COR-L47 (cell line): ENCODE measurements at regions not wholly inside any gene's neighbourhood (a gene's known extent, or its start where the extent isn't known, plus 50 kb on each side); places are given as distances from the start of the nearest gene placed in this dataset.
A peak's percentile ranks its signal among the peaks of the same experiment; 100 is the strongest.

ENCODE experiments used
- DNase-seq: peaks from one replicate; lab custom pipeline; 2025; lab: John Stamatoyannopoulos, UW

GRCh38 chr4:11748164-11748872, 319.6 kb upstream of the HS3ST1 start:
- peak; percentile 33 for DNase-seq

DNA sequence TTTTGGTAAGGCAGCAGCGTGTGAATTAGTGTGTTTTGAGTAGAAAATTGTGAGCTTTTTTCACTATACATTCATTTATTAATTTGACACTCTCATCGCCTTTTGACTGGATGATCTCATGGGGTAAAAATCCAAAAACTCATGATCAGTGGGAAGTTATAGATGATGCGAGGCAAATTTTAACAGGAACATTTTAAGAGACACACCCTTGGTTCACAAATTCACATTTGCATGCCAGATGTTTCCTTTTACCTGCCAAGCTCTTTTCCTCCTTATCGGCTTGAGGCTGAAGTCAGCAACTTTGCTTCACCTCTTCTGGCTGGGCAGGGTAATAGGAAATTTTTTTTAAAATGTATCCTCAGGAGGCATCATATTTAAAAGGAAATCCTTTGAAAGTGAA, 318.0 kb upstream of the HS3ST1 start:
- DNase-seq = no peak

DNA sequence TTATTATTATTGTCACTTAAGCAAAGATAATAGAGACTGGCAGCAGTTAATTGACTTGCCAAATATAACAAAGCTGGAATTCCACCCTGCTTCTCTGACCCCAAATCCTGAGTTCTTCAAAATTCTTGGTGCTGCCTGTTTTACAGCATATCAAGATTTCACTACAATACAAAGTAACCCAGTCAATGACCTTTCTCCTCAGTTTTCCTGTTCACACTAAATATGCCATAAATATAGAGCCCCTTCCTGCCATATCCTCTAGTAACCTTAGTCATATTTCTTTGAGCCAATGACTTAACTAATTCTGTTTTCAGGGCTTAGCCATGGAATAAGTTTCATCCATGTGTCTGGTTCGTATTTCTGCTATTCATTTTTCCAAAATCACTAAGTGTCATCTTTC, 315.3 kb upstream of the HS3ST1 start:
- DNase-seq = no peak

- DNase-seq = no peak
Measured at GRCh38 chr4:11743236-11743635, 314.5 kb upstream of the HS3ST1 start.

- DNase-seq = no peak
Measured at GRCh38 chr4:11741190-11741652, 312.5 kb upstream of the HS3ST1 start.

DNA sequence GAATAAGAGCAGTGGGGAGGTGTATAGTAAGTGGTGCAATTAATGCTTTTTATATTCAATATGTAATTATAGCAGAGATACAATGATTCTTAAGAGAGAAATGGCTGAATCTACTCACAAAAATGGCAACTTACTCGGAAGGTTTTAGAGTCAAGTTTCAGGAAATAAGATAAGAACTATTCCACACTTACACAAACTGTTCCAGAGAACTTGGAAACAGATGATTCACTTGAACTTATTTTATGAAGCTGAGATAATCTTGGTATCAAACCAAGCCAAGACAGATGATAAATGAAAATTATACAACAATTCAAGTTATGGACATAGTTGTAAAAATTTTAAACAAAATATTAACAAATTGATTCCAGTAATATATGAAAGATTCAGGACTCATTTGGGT, 311.3 kb upstream of the HS3ST1 start:
- no peak for DNase-seq

DNA sequence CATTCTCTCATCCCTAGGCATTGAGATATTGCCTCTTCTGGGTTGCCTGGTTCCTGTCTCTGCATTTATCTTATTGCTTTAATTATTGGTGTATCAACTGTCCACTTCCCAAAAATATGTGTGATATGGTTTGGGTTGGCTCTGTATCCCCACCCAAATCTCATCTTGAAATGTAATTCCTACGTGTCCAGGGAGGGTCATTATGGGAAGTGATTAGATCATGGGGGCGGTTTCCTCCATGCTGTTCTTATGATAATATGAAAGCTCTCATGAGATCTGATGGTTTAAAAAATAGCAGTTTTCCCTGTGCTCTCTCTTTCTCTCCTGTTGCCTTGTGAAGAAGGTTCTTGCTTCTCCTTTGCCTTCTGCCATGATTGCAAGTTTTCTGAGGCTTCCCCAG, 308.3 kb upstream of the HS3ST1 start:
- no peak for DNase-seq

DNA sequence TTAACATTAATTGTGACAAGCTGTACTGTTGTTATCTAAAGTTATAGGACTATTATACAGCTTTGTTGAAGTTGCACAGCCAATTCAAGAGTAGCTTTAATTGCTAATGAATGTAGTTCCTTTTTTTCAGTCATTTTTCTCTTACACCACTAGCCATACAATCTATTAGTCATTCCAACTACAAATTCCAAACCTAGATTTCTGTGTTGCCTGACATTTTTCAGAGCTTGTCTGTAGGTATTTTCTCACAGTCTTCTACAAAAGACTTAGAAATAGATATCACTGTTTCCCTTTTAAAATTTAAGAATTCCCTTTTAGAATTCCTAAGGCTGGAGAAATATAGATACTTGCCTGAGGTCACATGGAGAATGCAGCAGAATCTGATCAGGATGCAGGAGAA, 307.0 kb upstream of the HS3ST1 start:
- DNase-seq = no peak

DNA sequence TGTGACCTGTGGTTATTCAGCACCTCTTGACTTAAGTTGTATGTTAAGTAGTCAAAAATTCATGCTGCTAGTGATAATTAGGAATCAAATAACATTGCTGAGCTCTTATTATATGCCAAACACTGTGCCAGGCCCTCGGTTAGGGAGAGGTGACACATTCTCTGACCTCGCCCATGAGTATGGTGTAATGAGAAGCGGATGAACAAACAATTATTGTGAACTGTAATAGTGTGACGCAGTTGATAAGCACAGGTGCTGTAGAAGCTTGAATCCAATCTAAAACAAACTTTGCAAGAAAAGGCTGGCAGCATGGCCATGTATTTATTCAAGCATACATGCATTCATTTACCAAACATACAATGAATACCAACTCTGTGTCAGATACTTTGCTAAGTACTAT, 303.5 kb upstream of the HS3ST1 start:
- DNase-seq = no peak

GRCh38 chr4:11730545-11730944, 301.9 kb upstream of the HS3ST1 start:
- DNase-seq = no peak

GRCh38 chr4:11729548-11729947, 300.9 kb upstream of the HS3ST1 start:
- no peak for DNase-seq

DNA sequence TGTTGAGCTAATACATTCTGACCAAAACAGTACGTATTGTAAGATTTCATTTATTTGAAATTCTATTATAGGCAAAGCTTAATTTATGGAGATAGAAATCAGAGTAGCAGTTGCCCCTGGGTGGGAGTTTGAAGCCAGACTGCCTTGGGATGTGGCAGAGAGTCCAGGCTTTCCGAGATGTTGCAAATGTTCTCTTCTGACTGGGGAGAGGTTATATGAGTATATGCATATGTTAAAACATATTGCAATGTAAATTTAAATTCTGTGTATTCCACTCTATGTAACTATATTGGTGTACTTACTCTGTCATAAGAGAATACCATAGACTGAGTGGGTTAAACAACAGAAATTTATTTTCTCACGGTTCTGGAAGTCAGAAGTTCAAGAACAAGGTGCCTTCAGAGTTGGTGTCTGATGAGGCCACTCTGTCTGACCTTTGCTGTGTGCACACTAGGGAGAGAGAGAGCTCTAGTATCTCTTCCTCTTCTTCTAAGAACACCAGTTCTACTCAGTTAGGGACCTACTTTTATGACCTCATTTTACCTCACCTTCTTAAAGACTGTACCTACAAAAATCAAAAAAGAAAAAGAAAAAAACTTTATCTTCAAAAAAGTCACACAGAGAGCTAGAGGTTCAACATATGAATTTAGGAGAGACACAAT, 299.3 kb upstream of the HS3ST1 start:
- no peak for DNase-seq

- DNase-seq = no peak
Measured at GRCh38 chr4:11724731-11725130, 296.0 kb upstream of the HS3ST1 start.

DNA sequence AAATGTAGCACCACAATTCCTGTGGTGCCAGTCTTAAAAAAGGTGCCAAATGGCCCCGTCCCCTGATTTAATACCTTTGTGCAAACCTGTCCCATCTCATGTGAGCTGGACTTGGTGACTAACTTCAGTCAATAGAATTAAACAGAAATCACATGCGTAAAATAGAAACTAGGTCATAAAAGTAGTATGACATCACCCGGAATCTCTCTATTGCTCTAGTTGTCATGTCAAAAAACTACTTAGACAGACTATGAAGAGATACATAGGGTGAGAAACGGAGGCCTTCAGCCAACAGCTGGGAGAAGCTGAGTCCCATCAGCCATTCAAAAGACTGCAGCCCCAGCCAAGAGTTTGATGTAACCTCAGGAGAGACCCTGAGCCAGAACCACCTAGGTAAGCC, 293.5 kb upstream of the HS3ST1 start:
- no peak for DNase-seq

- peak; percentile 26 for DNase-seq
Measured at GRCh38 chr4:11720292-11720691, 291.6 kb upstream of the HS3ST1 start.

DNA sequence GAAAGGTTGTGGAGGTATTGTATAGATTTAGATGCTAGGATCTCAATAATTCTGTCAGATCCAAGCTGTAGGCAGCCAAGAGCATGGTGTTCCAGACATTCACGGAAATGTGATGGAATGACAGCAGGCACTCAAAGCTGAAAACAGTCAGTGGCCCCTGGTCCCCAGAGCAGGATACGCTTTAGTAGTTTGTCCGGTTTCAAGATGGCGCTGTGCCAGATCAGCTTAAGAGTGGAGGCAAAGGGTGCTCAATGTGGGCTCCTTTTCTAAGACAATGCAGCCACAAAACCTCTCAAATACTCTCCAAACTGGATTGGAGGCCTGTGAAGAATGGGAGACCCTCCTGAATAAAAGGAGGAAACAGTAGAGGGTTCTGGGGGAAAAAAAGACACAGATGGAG, 291.2 kb upstream of the HS3ST1 start:
- no peak for DNase-seq

DNA sequence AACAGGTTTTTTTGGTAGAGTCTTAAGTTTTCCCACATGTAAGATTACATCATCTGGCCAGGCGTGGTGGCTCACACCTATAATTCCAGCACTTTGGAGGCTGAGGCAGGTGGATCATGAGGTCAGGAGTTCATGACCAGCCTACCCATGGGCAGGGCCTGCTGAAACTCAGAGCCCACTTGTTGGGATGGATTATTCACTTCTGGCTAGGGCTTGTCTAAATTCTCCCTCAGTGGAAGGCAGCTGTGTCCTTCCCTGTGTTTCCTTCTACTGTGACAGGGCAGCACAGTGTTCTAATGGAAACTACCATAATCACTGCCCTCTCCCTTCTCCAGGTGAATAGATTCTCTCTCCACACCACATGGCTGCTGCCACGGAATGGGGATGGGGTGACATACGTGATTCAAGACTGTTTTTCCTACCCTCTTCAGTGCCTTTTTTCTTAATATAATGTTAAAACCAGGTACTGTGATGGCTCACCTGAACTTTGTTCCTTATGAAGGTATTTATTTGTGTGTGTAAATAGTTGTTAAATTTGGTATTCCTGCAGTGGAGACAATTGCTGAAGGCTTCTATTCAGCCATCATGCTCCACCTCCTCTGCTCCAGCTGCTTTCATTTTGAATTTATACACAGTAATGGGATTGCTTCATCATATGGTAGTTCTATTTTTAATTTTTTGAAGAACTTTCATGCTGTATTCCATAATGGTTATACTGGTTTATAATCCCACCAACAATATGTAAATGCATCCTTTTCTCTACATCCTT, 287.2 kb upstream of the HS3ST1 start:
- no peak for DNase-seq

DNA sequence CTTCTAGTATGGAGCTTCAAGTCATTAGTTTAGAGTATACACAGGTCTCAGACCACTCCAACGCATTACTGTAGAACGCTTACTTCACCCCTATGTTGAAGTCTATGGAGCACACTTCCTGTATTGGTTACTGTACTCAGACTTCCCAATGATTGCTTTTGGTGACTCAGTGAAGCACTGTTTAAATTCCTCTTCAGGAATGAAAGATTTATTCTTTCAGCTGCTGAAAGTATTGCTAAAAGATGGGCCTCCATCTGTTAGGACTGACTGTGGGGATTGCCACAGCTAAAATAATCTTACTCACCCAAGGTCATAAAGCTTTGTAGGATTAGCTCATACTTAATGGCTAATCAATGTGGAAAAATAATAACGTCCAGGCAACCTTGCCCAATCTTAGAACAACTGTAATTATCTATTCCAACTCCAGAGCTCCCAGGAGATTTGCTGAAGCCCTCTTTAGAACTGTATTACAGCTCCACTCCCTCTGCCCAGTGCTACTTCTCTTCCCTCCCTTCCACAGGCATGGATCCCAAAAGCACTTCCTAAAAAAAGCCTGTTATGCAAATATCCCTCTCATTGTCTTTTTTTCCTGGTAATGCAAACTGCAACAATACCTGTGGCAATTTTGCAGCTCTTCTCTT, 281.9 kb upstream of the HS3ST1 start:
- no peak for DNase-seq

DNA sequence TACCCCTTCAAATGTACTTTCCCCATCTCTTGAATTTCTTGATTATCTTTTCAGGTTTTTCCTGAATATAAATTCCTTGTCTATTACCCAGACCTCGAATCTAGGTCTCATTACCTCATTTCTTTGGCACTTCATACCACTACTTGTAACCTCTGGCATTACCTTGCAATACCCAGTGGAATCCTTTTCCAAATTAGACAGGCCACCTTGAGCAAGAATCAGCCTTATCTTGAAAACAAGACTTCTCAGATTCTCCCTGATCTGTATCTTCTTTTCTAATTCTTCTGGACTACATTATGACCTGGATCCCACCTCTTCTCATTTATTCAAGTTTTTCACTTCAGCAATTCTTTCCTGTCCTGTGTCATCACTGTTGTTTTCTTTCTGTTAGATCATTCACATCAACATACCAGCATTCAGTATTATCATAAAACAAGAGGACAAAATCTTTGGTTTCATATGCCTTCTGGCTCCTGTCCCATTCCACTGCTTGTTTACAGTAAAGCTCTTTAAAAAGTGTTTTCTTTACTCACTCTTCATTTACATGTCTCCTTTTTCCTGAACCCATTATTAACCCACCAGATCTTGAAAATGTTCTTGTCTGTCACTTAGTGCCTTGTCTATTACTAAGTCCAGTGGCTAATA, 275.6 kb upstream of the HS3ST1 start:
- DNase-seq = no peak

GRCh38 chr4:11702886-11703557, 274.3 kb upstream of the HS3ST1 start:
- DNase-seq = no peak

DNA sequence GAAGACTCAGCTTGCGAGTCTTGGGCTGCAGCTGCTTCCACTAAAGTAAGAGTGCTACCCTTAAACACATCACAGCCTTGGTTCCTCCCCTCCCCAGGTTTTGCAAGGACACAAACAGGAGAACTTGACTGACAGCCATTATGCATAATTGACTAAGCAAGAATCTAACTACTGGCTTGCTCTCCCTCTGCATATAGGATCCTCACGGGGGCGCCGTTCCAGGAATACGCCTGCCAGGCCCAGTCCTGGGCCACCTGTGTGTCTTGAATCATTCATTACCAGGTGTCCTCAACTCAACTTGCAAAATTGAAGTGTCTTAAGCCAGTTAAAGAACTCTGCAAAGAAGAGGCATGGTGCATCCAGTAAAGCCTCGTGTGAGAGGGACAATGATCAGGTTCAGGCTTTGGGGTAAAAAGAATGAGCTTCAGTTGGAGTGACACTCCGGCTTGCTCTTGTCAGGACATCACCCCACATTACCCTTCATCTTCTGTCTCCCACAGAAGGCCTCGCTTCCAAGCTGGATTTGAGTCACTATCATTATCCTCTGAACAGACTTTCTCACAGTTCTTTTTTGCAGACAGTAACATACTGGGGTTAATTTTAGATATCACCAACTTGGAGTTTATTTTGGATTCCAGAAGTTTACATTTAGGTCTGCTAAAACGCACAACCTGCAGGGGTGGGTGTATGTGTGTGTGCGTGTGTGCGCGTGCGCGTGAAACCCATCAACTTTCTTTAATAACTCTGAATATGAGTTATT, 273.5 kb upstream of the HS3ST1 start:
- no peak for DNase-seq
